ENCODE measurements at regions not wholly inside any gene's neighbourhood (a gene's known extent, or its start where the extent isn't known, plus 50 kb on each side); places are given as distances from the start of the nearest gene placed in this dataset.

GRCh38 chr6:100946021-100946540, 65.0 kb upstream of the ASCC3 start:
- CTCF ChIA-PET: interaction anchor here (0.8 kb wide), 1 partner anchor 11 kb away, joined by 3 read pairs; no protein-coding TSS in a partner anchor
- no peaks in the 10 kb centered on the region for H3K4me1 ChIP-seq (ENCODE audit: control insufficient read depth, insufficient read depth, low read length)

GRCh38 chr6:100946711-100947110, 65.6 kb upstream of the ASCC3 start:
- Histone ChIP-seq H3K4me3 (ENCODE audit: low read depth, low read length) (no peak overlapping the region), H3K4me1 (ENCODE audit: control insufficient read depth, insufficient read depth, low read length) (no peaks in the 10 kb centered on the region), H3K9me3 (ENCODE audit: control insufficient read depth, insufficient read depth, low read depth, low read length) (no peaks in the 10 kb centered on the region), H3K36me3 (ENCODE audit: control insufficient read depth in 2 of 2, insufficient read depth in 1 of 2, low read length in 2 of 2) (no peaks in the 10 kb centered on the region), H3K27ac (ENCODE audit: extremely low read depth, low read depth, low read length) (no peak overlapping the region)
- ChIA-PET CTCF (no interaction called here), POLR2A (no interaction called here)
- no peak for TF ChIP-seq TCF7L2 (IDR thresholded peaks at IDR 0.05; ENCODE audit: borderline replicate concordance, low read depth, low read length)
- no peak for TF ChIP-seq ZNF24 (tag by site-specific recombination; IDR thresholded peaks at IDR 0.05)
- no peak for TF ChIP-seq ZNF19 (tag by site-specific recombination; IDR thresholded peaks at IDR 0.05; ENCODE audit: low read depth)
- no peak for TF ChIP-seq YY1 (tag by site-specific recombination; IDR thresholded peaks at IDR 0.05)
- no peak for TF ChIP-seq ZFHX2 (tag by site-specific recombination; conservative IDR thresholded peaks at IDR 0.05)
- TF ChIP-seq ZNF248 (tag by site-specific recombination; IDR thresholded peaks at IDR 0.05): no peak
- TF ChIP-seq PRDM6 (tag by site-specific recombination; IDR thresholded peaks at IDR 0.05): no peak
- TF ChIP-seq ZBTB26 (tag by site-specific recombination; optimal IDR thresholded peaks at IDR 0.05): no peak
- no peak for TF ChIP-seq ZNF175 (tag by site-specific recombination; IDR thresholded peaks at IDR 0.05)
- no peak for TF ChIP-seq ZBTB44 (tag by site-specific recombination; IDR thresholded peaks at IDR 0.05)

More at GRCh38 chr6:100946021-100946540, 65.0 kb upstream of the ASCC3 start:
- Histone ChIP-seq H3K4me3 (ENCODE audit: low read depth, low read length) (no peak overlapping the region), H3K9me3 (ENCODE audit: control insufficient read depth, insufficient read depth, low read depth, low read length) (no peaks in the 10 kb centered on the region), H3K36me3 (ENCODE audit: control insufficient read depth in 2 of 2, insufficient read depth in 1 of 2, low read length in 2 of 2) (no peaks in the 10 kb centered on the region), H3K27ac (ENCODE audit: extremely low read depth, low read depth, low read length) (no peak overlapping the region)
- POLR2A ChIA-PET: no interaction called here
- TF ChIP-seq BCL11A (tag by site-specific recombination; IDR thresholded peaks at IDR 0.05; ENCODE audit: low read depth): no peak
- no peak for TF ChIP-seq ZNF239 (tag by site-specific recombination; IDR thresholded peaks at IDR 0.05)
- TF ChIP-seq SP2 (tag by site-specific recombination; IDR thresholded peaks at IDR 0.05): no peak
- TF ChIP-seq ZNF112 (tag by site-specific recombination; IDR thresholded peaks at IDR 0.05): no peak
- TF ChIP-seq ZBTB44 (tag by site-specific recombination; IDR thresholded peaks at IDR 0.05): no peak
- no peak for TF ChIP-seq ZNF175 (tag by site-specific recombination; IDR thresholded peaks at IDR 0.05)

- TF ChIP-seq SETDB1 (IDR thresholded peaks at IDR 0.05; ENCODE audit: insufficient read length, low read length) (peak; percentile 97), TRIM28 (IDR thresholded peaks at IDR 0.05; ENCODE audit: borderline replicate concordance, low read length) (peak; percentile 91; the same call in 1 of the 2 replicates), ZBTB21 (tag by site-specific recombination; IDR thresholded peaks at IDR 0.05) (no peak)
- Histone ChIP-seq H3K4me3 (ENCODE audit: low read depth, low read length) (no peak overlapping the region), H3K36me3 (ENCODE audit: control insufficient read depth in 2 of 2, insufficient read depth in 1 of 2, low read length in 2 of 2) (no peaks in the 10 kb centered on the region), H3K27ac (ENCODE audit: extremely low read depth, low read depth, low read length) (no peak overlapping the region), H3K4me1 (ENCODE audit: control insufficient read depth, insufficient read depth, low read length) (no peaks in the 10 kb centered on the region), H3K9me3 (ENCODE audit: control insufficient read depth, insufficient read depth, low read depth, low read length) (no peaks in the 10 kb centered on the region)
- CTCF ChIA-PET: no interaction called here
- POLR2A ChIA-PET: interaction anchor here (0.5 kb wide), 1 partner anchor 227 kb away, joined by 3 read pairs; no protein-coding TSS in a partner anchor
These were observed 67.4 kb upstream of the ASCC3 start for GRCh38 chr6:100948381-100949133.
